Astrocyte (in vitro differentiated cells and primary cell): ENCODE measurements at regions not wholly inside any gene's neighbourhood (a gene's known extent, or its start where the extent isn't known, plus 50 kb on each side); places are given as distances from the start of the nearest gene placed in this dataset.

Source experiments
- EZH2 ChIP-seq: IDR thresholded peaks from 2 replicates; pipeline ENCODE4 v1.6.1; 2012; ENCODE audit warnings: mild to moderate bottlenecking, low read length, inconsistent platforms; ENCODE audit not compliant: insufficient read depth
- TF ChIP-seq, protein P1 (sequence below): IDR thresholded peaks from 2 replicates; pipeline ENCODE4 v1.5.1; 2011; ENCODE audit warnings: low read depth, mild to moderate bottlenecking, inconsistent platforms, low read length, moderate library complexity; ENCODE audit not compliant: insufficient read depth

DNA sequence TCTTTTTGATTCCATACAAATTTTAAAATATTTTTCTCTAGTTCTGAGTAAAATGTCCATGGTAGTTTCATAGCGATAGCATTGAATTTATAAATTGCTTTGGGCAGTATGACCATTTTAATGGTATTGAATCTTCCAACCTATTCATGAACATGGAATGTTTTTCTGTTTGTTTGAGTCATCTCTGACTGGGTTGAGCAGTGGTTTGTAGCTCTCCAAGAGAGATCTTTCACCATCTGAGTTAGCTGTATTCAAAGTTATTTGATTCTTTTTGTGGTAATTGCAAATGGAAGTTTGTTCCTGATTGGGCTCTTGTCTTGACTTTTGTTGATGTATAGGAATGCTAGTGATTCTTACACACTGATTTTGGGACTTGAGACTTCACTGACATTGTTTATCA lies 136.3 kb upstream of the HSFY2 start:
- TF ChIP-seq, protein P1, sequence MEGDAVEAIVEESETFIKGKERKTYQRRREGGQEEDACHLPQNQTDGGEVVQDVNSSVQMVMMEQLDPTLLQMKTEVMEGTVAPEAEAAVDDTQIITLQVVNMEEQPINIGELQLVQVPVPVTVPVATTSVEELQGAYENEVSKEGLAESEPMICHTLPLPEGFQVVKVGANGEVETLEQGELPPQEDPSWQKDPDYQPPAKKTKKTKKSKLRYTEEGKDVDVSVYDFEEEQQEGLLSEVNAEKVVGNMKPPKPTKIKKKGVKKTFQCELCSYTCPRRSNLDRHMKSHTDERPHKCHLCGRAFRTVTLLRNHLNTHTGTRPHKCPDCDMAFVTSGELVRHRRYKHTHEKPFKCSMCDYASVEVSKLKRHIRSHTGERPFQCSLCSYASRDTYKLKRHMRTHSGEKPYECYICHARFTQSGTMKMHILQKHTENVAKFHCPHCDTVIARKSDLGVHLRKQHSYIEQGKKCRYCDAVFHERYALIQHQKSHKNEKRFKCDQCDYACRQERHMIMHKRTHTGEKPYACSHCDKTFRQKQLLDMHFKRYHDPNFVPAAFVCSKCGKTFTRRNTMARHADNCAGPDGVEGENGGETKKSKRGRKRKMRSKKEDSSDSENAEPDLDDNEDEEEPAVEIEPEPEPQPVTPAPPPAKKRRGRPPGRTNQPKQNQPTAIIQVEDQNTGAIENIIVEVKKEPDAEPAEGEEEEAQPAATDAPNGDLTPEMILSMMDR: no peak
- TF ChIP-seq EZH2: no peak
